ENCODE measurements at regions not wholly inside any gene's neighbourhood (a gene's known extent, or its start where the extent isn't known, plus 50 kb on each side); places are given as distances from the start of the nearest gene placed in this dataset.

GRCh38 chr2:163822033-163822432 lies 86.2 kb upstream of the FIGN start:
- TF ChIP-seq CTCF (conservative IDR thresholded peaks at IDR 0.05; ENCODE audit: low read depth, low read length): no peak
- no peak for TF ChIP-seq RFX5 (IDR thresholded peaks at IDR 0.05; ENCODE audit: low read depth, low read length)
- no peak for TF ChIP-seq POLR2A (IDR thresholded peaks at IDR 0.05; ENCODE audit: low read depth, low read length)
- no peak for TF ChIP-seq BHLHE40 (IDR thresholded peaks at IDR 0.05; ENCODE audit: low read depth, low read length)
- no peak for TF ChIP-seq RAD21 (IDR thresholded peaks at IDR 0.05; ENCODE audit: low read length)

Measured in IMR-90 (cell line).